HFFc6 (cell line): ENCODE measurements at regions not wholly inside any gene's neighbourhood (a gene's known extent, or its start where the extent isn't known, plus 50 kb on each side); places are given as distances from the start of the nearest gene placed in this dataset.

ENCODE experiments used
- DNase-seq: peaks from one replicate; pipeline ENCODE4 v3.0.0-alpha.2; 2018
- H3K27ac Mint-ChIP-seq: 2 replicates; pipeline ENCODE4 v1.8.0; 2020; ENCODE audit warnings: mild to moderate bottlenecking, mixed read lengths
- H3K27me3 Mint-ChIP-seq: 2 replicates; pipeline ENCODE4 v1.8.0; 2021; ENCODE audit warnings: mild to moderate bottlenecking, moderate library complexity, mixed read lengths; ENCODE audit not compliant: insufficient read depth
- H3K36me3 Mint-ChIP-seq: 2 replicates; pipeline ENCODE4 v1.8.0; 2021; ENCODE audit warnings: low read depth, mixed read lengths
- H3K4me1 Mint-ChIP-seq: 2 replicates; pipeline ENCODE4 v1.8.0; 2020; ENCODE audit warnings: low read depth, mixed read lengths
- H3K4me3 Mint-ChIP-seq: 2 replicates; pipeline ENCODE4 v1.8.0; 2020; ENCODE audit warnings: mild to moderate bottlenecking, moderate library complexity, mixed read lengths
- H3K9me3 Mint-ChIP-seq: 2 replicates; pipeline ENCODE4 v1.8.0; 2020; ENCODE audit warnings: mild to moderate bottlenecking, mixed read lengths
- CTCF ChIP-seq: fragments of 200-600 bp; sonication (generic); IDR thresholded peaks from 2 replicates; pipeline ENCODE4 v1.5.0; 2021; ENCODE audit warnings: antibody characterized with exemption, mild to moderate bottlenecking

GRCh38 chr4:81527709-81528108 is 56.0 kb upstream of the RASGEF1B start:
- DNase-seq = no peak
- Mint-ChIP-seq H3K27me3 (no peaks in the 10 kb centered on the region; the same call in 1 of the 2 replicates), H3K9me3 (peaks cover 28% of the 10 kb centered on the region), H3K4me1 (no peaks in the 10 kb centered on the region), H3K4me3 (no peak overlapping the region), H3K27ac (no peak overlapping the region), H3K36me3 (no peaks in the 10 kb centered on the region)
- TF ChIP-seq CTCF = no peak

GRCh38 chr4:81527115-81527514 is 55.4 kb upstream of the RASGEF1B start:
- no peak for TF ChIP-seq CTCF
- no peaks in the 10 kb centered on the region for H3K36me3 Mint-ChIP-seq
- H3K27ac Mint-ChIP-seq = no peak overlapping the region
- no peak overlapping the region for H3K4me3 Mint-ChIP-seq
- no peak for DNase-seq
- no peaks in the 10 kb centered on the region; the same call in 1 of the 2 replicates for H3K27me3 Mint-ChIP-seq
- H3K9me3 Mint-ChIP-seq = peaks cover 28% of the 10 kb centered on the region
- no peaks in the 10 kb centered on the region for H3K4me1 Mint-ChIP-seq

- Mint-ChIP-seq H3K4me3 (no peak overlapping the region), H3K36me3 (no peaks in the 10 kb centered on the region), H3K4me1 (no peaks in the 10 kb centered on the region), H3K9me3 (peaks cover 29% of the 10 kb centered on the region), H3K27me3 (no peaks in the 10 kb centered on the region; the same call in 1 of the 2 replicates), H3K27ac (no peak overlapping the region)
- TF ChIP-seq CTCF = no peak
- no peak for DNase-seq
These were observed 55.0 kb upstream of the RASGEF1B start for GRCh38 chr4:81526706-81527105.

GRCh38 chr4:81523672-81524327 is 52.1 kb upstream of the RASGEF1B start:
- H3K27me3 Mint-ChIP-seq = no peaks in the 10 kb centered on the region; the same call in 1 of the 2 replicates
- no peak for TF ChIP-seq CTCF
- H3K36me3 Mint-ChIP-seq = no peaks in the 10 kb centered on the region
- no peak overlapping the region for H3K4me3 Mint-ChIP-seq
- H3K27ac Mint-ChIP-seq = no peak overlapping the region
- H3K4me1 Mint-ChIP-seq = no peaks in the 10 kb centered on the region
- no peak for DNase-seq
- H3K9me3 Mint-ChIP-seq = peaks cover 28% of the 10 kb centered on the region

GRCh38 chr4:81522711-81523110 is 51.0 kb upstream of the RASGEF1B start:
- Mint-ChIP-seq H3K9me3 (peaks cover 28% of the 10 kb centered on the region), H3K27me3 (no peaks in the 10 kb centered on the region), H3K27ac (no peak overlapping the region), H3K4me3 (no peak overlapping the region), H3K4me1 (no peaks in the 10 kb centered on the region), H3K36me3 (no peaks in the 10 kb centered on the region)
- TF ChIP-seq CTCF = no peak
- no peak for DNase-seq
